Esophagus squamous epithelium (tissue), 4 donors: ENCODE measurements at regions not wholly inside any gene's neighbourhood (a gene's known extent, or its start where the extent isn't known, plus 50 kb on each side); places are given as distances from the start of the nearest gene placed in this dataset.
"Not testable (repeated sequence)": the region's sequence is repeated elsewhere in the genome, so short reads cannot be mapped to it uniquely, and the experiment has no call there.

ENCODE experiments used
- POLR2A ChIP-seq, 4 donors: fragments of 450-650 bp; IDR thresholded peaks; one replicate each; pipeline ENCODE4 v1.6.1; 2017; ENCODE audit warnings: antibody characterized with exemption in 4 of 4, mild to moderate bottlenecking in 4 of 4, moderate library complexity in 3 of 4
- TF ChIP-seq, protein P1 (sequence below), 6 experiments: fragments of 450-650 bp in 4 of 6; fragments of 200-600 bp in 2 of 6; sonication (generic) in 2 of 6; IDR thresholded peaks; one replicate each; pipeline ENCODE4 v1.5.1; 2016 to 2019; ENCODE audit warnings: antibody characterized with exemption in 6 of 6, mild to moderate bottlenecking in 4 of 6, moderate library complexity in 4 of 6

DNA sequence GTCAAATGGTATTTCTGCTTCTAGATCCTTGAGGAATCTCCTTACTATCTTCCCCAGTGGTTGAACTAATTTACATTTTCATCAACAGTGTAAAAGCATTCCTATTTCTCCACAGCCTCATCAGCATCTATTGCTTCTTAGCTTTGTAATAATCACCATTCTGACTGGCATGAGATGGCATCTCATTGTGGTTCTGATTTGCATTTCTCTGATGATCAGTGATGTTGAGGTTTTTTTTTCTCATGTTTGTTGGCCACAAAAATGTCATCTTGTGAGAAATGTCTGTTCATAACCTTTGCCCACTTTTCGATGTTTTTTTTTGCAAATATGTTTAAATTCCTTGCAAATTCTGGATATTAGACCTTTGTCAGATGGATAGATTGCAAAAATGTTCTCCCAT lies 797.3 kb downstream of the KCNA4 start:
- TF ChIP-seq, protein P1, sequence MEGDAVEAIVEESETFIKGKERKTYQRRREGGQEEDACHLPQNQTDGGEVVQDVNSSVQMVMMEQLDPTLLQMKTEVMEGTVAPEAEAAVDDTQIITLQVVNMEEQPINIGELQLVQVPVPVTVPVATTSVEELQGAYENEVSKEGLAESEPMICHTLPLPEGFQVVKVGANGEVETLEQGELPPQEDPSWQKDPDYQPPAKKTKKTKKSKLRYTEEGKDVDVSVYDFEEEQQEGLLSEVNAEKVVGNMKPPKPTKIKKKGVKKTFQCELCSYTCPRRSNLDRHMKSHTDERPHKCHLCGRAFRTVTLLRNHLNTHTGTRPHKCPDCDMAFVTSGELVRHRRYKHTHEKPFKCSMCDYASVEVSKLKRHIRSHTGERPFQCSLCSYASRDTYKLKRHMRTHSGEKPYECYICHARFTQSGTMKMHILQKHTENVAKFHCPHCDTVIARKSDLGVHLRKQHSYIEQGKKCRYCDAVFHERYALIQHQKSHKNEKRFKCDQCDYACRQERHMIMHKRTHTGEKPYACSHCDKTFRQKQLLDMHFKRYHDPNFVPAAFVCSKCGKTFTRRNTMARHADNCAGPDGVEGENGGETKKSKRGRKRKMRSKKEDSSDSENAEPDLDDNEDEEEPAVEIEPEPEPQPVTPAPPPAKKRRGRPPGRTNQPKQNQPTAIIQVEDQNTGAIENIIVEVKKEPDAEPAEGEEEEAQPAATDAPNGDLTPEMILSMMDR (IDR thresholded peaks at IDR 0.05): not testable (repeated sequence)
- TF ChIP-seq POLR2A (IDR thresholded peaks at IDR 0.05): not testable (repeated sequence)
